Chondrocyte (in vitro differentiated cells): ENCODE measurements at regions not wholly inside any gene's neighbourhood (a gene's known extent, or its start where the extent isn't known, plus 50 kb on each side); places are given as distances from the start of the nearest gene placed in this dataset.

Experiments
- DNase-seq: peaks from one replicate; pipeline ENCODE4 v3.0.0; 2021; ENCODE audit warnings: mixed read lengths, low spot score
- H3K27ac Mint-ChIP-seq: one replicate; pipeline ENCODE4 v1.8.0; 2021; ENCODE audit warnings: mild to moderate bottlenecking, moderate library complexity, mixed read lengths; ENCODE audit not compliant: unreplicated experiment
- H3K27me3 Mint-ChIP-seq: 2 replicates; pipeline ENCODE4 v1.8.0; 2021; ENCODE audit warnings: low read depth, mixed read lengths
- H3K36me3 Mint-ChIP-seq: 2 replicates; pipeline ENCODE4 v1.8.0; 2021; ENCODE audit warnings: low read depth, mixed read lengths
- H3K4me1 Mint-ChIP-seq: 2 replicates; pipeline ENCODE4 v1.8.0; 2021; ENCODE audit warnings: low read depth, mild to moderate bottlenecking, mixed read lengths
- H3K4me3 Mint-ChIP-seq: one replicate; pipeline ENCODE4 v1.8.0; 2021; ENCODE audit warnings: mild to moderate bottlenecking, moderate library complexity, mixed read lengths; ENCODE audit not compliant: unreplicated experiment
- H3K9me3 Mint-ChIP-seq: 2 replicates; pipeline ENCODE4 v1.8.0; 2021; ENCODE audit warnings: low read depth, mixed read lengths
- TF ChIP-seq, protein P1 (sequence below): fragments of 200-600 bp; sonication (generic); IDR thresholded peaks from 2 replicates; pipeline ENCODE4 v1.5.0; 2021; ENCODE audit warnings: antibody characterized with exemption, mild to moderate bottlenecking, moderate library complexity

DNA sequence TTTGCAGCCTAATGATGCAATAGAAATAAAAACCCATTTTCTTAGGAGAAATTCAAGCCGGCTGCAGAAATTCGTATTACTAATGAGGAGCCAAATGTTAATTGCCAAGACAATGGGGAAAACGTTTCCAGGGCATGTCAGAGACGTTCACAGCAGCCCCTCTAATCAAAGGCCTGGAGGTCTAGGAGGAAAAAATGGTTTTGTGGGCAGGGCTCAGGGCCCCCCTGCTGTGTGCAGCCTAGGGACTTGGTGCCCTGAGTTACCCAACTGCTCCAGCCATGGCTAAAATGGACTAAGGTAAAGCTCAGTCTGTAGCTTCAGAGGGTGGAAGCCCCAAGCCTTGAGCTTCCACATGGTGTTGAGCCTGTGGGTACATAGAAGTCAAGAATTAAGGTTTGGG lies 461.4 kb downstream of the FAT4 start:
- Mint-ChIP-seq H3K9me3 (peaks cover 11% of the 10 kb centered on the region), H3K4me3 (no peak overlapping the region), H3K36me3 (peaks cover 5% of the 10 kb centered on the region), H3K4me1 (no peaks in the 10 kb centered on the region), H3K27me3 (peaks cover 4% of the 10 kb centered on the region), H3K27ac (no peak overlapping the region)
- no peak for DNase-seq
- TF ChIP-seq, protein P1, sequence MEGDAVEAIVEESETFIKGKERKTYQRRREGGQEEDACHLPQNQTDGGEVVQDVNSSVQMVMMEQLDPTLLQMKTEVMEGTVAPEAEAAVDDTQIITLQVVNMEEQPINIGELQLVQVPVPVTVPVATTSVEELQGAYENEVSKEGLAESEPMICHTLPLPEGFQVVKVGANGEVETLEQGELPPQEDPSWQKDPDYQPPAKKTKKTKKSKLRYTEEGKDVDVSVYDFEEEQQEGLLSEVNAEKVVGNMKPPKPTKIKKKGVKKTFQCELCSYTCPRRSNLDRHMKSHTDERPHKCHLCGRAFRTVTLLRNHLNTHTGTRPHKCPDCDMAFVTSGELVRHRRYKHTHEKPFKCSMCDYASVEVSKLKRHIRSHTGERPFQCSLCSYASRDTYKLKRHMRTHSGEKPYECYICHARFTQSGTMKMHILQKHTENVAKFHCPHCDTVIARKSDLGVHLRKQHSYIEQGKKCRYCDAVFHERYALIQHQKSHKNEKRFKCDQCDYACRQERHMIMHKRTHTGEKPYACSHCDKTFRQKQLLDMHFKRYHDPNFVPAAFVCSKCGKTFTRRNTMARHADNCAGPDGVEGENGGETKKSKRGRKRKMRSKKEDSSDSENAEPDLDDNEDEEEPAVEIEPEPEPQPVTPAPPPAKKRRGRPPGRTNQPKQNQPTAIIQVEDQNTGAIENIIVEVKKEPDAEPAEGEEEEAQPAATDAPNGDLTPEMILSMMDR = no peak

DNA sequence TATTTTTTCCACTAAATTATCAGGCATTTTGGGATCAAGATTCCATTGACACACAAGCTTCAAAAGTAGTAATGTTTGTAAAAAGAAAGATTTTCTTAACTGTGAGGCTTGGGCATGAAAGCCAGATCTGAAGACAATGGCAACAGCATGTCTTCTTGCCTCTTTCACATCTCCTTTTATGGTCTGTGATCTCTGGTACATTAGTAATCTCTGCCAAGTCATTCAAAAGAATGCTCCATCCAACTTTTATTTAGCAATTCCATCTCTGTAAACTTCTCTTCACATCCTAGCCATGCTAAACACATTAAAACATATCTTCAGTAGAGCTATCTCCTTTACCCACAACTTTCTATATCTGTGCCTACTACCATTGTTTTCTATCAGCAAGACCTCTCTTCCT lies 465.4 kb downstream of the FAT4 start:
- DNase-seq = no peak
- Mint-ChIP-seq H3K4me3 (no peak overlapping the region), H3K27ac (no peak overlapping the region), H3K4me1 (no peaks in the 10 kb centered on the region), H3K27me3 (peaks cover 6% of the 10 kb centered on the region), H3K36me3 (peaks cover 5% of the 10 kb centered on the region), H3K9me3 (peaks cover 11% of the 10 kb centered on the region)
- TF ChIP-seq, protein P1 = no peak

DNA sequence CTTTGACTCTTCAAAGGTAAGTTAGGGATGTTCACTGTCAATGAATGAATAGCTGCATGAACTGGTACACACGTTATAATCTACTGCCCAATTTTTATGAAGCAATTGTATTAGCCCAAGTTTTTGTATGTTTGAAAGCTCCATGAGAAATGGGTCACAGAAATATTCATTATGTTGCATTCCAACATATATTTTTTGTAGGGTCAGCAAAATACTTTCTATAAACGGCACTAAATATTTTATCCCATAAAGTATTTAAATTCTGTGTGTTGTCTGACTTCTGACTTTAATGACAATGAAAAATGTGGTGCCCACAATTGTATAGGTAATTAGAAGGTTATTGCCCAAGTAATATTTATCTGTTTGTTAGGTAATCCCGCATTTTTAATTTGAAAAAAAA lies 466.0 kb downstream of the FAT4 start:
- Mint-ChIP-seq H3K4me1 (no peaks in the 10 kb centered on the region), H3K4me3 (no peak overlapping the region), H3K27ac (no peak overlapping the region), H3K9me3 (peaks cover 11% of the 10 kb centered on the region), H3K36me3 (peaks cover 5% of the 10 kb centered on the region), H3K27me3 (peaks cover 6% of the 10 kb centered on the region)
- DNase-seq = no peak
- TF ChIP-seq, protein P1 = no peak

DNA sequence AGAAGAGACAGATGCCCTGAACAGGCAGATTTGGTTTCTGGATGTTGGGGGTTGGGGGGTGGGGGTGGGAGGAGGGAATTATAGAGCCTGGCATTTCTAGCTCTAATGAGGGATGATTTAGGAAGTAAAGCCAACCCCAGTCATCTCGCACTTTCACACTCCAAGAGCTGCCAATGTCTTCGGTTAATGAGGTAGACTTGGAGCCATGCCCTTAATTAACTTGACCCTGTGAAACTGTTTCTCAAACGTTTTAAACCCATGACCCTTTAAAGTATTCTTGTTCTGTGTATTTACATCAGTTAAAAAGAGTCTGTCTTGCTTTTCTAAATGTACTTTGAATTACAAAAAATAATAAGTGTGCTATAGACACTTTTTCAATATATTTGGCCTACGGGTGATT lies 466.9 kb downstream of the FAT4 start:
- Mint-ChIP-seq H3K4me3 (no peak overlapping the region), H3K27me3 (peaks cover 6% of the 10 kb centered on the region), H3K27ac (no peak overlapping the region), H3K36me3 (peaks cover 5% of the 10 kb centered on the region), H3K9me3 (peaks cover 9% of the 10 kb centered on the region), H3K4me1 (no peaks in the 10 kb centered on the region)
- TF ChIP-seq, protein P1 = no peak
- DNase-seq = no peak

DNA sequence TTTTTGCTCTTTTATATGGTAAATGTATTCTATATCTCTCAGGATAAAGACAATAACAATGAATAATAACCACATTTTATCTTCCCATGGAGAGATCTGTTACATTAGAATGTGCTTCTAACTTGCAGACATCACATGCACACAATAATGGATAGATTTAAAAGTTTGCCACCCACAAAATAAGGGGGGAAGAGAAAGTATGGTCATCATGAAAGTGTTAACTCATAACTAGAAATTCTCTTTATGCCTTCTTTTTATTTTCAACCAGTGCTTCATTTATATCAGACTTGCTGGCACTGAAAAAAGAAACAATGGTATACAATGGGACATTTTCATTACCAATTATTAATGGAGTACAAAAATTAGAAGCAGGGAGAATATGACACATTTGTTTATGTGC lies 470.0 kb downstream of the FAT4 start:
- Mint-ChIP-seq H3K4me1 (peaks cover 6% of the 10 kb centered on the region), H3K27me3 (peaks cover 2% of the 10 kb centered on the region), H3K9me3 (no peaks in the 10 kb centered on the region), H3K36me3 (no peaks in the 10 kb centered on the region), H3K27ac (no peak overlapping the region), H3K4me3 (no peak overlapping the region)
- DNase-seq = no peak
- TF ChIP-seq, protein P1 = no peak
